GM13976 (cell line): ENCODE measurements at regions not wholly inside any gene's neighbourhood (a gene's known extent, or its start where the extent isn't known, plus 50 kb on each side); places are given as distances from the start of the nearest gene placed in this dataset.

Source experiments
- DNase-seq: peaks from one replicate; pipeline ENCODE4 v3.0.0; 2012; ENCODE audit warnings: low spot score
- in situ Hi-C: fragments of 300-500 bp; cut with MboI; formaldehyde crosslinking; loops from one replicate; pipeline ENCODE4 v1.12.0; 2022; ENCODE audit warnings: low sequenced_read_pairs, mixed read lengths, inconsistent platforms; ENCODE audit not compliant: unreplicated experiment
- TF ChIP-seq, protein P1 (sequence below): IDR thresholded peaks from 2 replicates; pipeline ENCODE4 v1.5.1; 2012; ENCODE audit warnings: borderline replicate concordance, mild to moderate bottlenecking; ENCODE audit not compliant: insufficient read depth; ENCODE audit errors: extremely low read depth, missing control alignments, control extremely low read depth

DNA sequence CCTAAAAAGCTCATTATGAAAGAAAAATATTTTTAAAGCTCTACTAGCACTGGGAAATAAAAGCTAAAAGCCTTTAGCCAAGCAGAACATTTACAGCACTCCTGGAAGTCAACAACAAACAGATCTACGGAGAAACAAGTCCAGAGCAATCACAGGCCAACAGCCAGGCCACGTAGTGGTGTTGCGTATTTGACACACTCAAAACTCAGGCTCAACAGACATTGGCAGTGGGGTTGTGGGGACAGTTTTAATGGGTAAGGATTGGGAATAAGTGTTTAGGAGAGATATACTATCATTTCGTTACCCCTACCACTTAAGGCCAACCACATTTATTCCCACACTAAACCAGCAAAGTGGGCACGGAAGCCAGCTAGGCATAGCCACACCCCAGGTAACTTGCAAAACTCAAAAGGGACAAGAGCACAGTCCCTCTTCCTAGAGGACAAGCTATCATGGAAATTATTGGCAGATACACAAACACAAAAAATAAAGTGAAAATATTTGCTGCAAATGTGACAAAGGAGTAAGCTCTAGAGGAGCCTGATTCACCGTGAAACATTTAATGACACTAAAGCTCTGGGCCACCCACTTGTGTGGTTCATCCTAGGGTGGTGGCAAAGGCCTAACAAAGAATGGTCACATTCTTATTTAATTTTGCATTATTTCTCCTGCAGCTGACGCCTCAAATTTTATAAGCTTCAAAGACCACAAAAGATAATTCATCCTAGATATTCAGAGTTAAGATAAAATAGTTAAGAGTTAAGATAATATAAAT lies 498.2 kb downstream of the TNS3 start:
- TF ChIP-seq, protein P1, sequence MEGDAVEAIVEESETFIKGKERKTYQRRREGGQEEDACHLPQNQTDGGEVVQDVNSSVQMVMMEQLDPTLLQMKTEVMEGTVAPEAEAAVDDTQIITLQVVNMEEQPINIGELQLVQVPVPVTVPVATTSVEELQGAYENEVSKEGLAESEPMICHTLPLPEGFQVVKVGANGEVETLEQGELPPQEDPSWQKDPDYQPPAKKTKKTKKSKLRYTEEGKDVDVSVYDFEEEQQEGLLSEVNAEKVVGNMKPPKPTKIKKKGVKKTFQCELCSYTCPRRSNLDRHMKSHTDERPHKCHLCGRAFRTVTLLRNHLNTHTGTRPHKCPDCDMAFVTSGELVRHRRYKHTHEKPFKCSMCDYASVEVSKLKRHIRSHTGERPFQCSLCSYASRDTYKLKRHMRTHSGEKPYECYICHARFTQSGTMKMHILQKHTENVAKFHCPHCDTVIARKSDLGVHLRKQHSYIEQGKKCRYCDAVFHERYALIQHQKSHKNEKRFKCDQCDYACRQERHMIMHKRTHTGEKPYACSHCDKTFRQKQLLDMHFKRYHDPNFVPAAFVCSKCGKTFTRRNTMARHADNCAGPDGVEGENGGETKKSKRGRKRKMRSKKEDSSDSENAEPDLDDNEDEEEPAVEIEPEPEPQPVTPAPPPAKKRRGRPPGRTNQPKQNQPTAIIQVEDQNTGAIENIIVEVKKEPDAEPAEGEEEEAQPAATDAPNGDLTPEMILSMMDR = no peak
- DNase-seq = no peak
- in situ Hi-C loops = loop anchor here (25.0 kb wide), 2 partner anchors 721 to 1171 kb away; partner anchors contain the start of gene IGFBP3

DNA sequence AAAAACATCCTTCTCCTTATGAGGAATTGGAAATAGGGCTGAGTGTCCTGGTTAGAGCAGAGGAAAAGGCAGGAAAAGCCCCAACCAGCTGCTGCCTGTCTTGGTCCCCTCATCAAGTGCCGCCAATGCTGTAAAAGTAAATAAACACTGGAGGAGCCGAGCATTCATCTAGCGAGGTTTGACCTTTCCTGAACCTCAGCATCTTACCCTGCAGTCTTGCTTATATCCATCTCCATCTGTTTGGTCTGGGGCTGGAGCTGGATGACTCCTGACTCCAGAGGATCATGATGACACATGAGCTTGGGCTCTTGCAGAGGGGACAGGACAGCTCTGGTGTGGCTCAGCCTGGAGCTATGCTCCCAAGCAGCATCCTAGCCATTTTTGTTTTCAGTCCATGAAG lies 501.1 kb downstream of the TNS3 start:
- in situ Hi-C loops = loop anchor here (25.0 kb wide), 2 partner anchors 719 to 1169 kb away; partner anchors contain the start of gene IGFBP3
- no peak for DNase-seq
- TF ChIP-seq, protein P1 = no peak

DNA sequence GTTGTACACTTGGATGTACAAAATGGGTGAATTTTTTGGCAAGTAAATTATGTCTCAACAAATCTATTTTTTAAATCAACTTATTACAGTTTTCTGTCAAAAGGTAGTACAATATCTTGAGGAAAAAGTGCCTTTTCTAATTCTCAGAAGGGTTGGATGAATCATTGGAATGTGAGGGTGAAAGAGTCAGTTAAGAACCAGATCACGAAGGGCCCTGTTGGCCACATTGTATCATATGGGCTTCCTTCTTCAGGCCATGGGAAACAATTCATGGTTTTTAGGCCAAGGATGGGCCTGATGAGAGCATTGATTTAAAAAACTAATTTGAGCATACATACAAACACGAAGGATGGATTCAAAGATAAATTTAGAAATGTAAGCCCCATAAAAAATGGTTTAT lies 503.7 kb downstream of the TNS3 start:
- TF ChIP-seq, protein P1 = no peak
- no peak for DNase-seq
- in situ Hi-C loops = loop anchor here (25.0 kb wide), 2 partner anchors 716 to 1166 kb away; partner anchors contain the start of gene IGFBP3

DNA sequence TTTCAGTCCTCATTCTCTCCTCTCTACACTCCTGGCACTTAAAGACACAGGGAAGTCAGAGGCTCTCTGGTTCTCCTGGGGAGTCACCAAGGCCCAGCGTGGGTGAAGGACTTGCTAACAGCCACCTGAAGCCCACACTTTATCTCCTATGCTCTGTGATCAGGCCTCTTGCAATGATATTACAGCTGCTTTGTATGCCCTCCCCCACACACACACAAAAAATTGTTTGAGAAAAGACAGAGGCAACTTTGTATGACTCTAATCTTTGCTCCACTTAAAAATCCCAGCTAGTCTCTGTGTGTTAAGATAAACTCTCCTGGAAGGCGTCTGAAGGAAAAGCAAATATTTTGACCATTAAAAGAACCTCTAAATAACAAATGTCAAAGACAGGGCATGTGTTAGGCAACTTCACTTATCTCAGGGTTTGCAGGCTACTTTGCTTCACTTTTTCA lies 507.2 kb downstream of the TNS3 start:
- DNase-seq = no peak
- in situ Hi-C loops = loop anchor here (25.0 kb wide), 2 partner anchors 712 to 1162 kb away; partner anchors contain the start of gene IGFBP3
- TF ChIP-seq, protein P1 = no peak

DNA sequence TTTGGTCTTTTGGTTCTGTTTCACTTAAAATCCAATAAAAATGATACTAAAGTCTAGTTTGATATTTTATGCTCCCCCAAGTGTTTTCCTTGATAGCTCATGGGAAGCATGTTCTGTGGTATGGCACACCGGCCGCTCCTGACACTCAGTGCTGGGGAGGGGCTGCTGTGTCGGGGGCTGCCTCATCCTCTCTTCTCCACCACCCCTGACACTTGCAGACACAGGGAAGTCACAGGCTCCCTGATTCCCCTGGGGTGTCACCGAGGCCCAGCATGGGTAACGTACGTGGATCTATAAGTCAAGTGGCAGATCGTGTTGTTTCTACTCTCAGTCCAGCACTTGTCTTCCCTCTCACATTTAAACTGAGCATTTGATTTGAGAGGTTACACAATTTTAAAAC lies 508.6 kb downstream of the TNS3 start:
- TF ChIP-seq, protein P1 = no peak
- DNase-seq = no peak
- in situ Hi-C loops = no loop called here

DNA sequence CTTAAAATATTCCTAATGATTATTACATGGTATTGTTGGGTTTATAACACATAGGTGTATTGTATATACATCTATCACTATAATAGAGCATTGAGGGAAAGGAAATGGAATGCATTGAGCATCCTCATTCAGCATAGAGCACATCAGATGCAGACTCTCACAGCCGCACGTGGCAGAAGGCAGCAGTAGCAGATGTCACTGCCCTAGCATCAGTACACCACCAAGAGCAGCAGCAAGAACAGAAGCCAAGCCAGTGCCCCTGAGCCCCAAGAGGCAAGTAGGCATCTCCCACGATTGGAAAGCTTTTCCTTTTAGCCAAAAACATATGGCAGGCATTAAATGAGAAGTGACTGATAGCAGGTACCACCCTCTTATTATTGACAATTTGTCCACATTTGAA lies 510.0 kb downstream of the TNS3 start:
- TF ChIP-seq, protein P1 = no peak
- in situ Hi-C loops = no loop called here
- DNase-seq = no peak
